ENCODE measurements at regions not wholly inside any gene's neighbourhood (a gene's known extent, or its start where the extent isn't known, plus 50 kb on each side); places are given as distances from the start of the nearest gene placed in this dataset.

DNA sequence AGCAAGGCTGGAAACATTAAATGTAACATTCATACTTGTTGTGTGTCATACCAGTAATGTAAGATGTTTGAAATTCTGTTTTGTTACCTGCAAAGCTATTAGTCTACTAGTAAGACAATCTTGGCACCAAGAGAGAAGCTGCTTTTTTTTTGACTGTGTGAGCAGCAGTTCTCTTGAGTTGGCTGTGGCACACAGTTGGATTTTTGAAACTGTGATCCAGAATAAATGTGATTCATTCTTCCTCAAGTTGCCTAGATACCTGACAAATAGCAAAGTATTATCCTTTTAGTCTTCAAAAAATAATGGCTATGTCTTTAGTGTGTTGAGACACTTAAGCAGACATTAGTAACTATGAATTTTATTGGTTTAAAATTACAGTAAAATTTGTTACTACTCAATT is 57.2 kb upstream of the HAPLN1 start:
- no peaks in the 10 kb centered on the region for H3K4me1 ChIP-seq (ENCODE audit: control extremely low read depth in 1 of 4, control insufficient read depth in 4 of 4, insufficient read depth in 4 of 4, low read length in 3 of 4)
- H3K36me3 ChIP-seq (ENCODE audit: control insufficient read depth in 4 of 4, insufficient read depth in 4 of 4, low read length in 3 of 4): no peaks in the 10 kb centered on the region
- no peaks in the 10 kb centered on the region for H3K9me3 ChIP-seq (ENCODE audit: control extremely low read depth in 1 of 5, control insufficient read depth in 4 of 5, insufficient read depth in 2 of 5, low read depth in 1 of 5, low read length in 4 of 5)
- no peaks in the 10 kb centered on the region for H3K27me3 ChIP-seq (replicated peaks in 2 of 5; ENCODE audit: control insufficient read depth in 4 of 5, insufficient read depth in 5 of 5, low read length in 4 of 5)
- CTCF ChIA-PET: no interaction called here
- POLR2A ChIA-PET: no interaction called here
- no peak overlapping the region for H3K27ac ChIP-seq (ENCODE audit: insufficient read depth in 1 of 2, low read depth in 1 of 2, low read length in 2 of 2, poor library complexity in 1 of 2, severe bottlenecking in 2 of 2)
- DNase-seq: no peak
- H3K4me3 ChIP-seq (ENCODE audit: control insufficient read depth in 1 of 7, extremely low read depth in 1 of 7, insufficient read depth in 4 of 7, low read depth in 2 of 7, low read length in 6 of 7): no peak overlapping the region

DNA sequence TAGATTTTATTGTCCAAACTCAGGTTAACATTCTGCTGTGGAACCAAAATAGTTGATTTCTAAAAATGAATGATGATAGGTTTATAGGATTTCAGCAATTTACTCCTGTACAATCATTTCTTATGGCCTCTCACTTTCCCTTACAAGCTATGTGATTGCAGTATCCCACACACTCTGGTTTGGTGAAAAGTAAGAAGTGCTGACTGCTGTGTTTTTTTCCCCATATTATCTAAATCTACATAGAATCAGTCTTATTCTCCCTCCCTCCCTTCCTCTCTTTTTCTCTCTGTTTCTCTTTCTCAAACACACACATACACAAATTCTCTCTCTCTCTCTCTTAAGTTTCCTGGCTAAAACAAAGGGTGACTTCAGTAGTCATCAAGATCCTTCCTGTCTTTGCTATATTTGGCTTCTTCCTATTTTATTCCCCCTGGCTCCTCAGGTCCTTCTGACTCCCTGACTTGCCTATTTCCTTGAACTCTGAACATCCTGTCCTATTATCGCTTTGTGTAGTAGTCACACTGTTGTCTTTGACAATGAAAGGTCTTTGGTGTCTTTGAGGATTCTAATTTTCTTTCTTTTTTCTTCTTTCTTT is 55.9 kb upstream of the HAPLN1 start:
- Histone ChIP-seq H3K4me1 (ENCODE audit: control extremely low read depth in 1 of 4, control insufficient read depth in 4 of 4, insufficient read depth in 4 of 4, low read length in 3 of 4) (no peaks in the 10 kb centered on the region), H3K27me3 (replicated peaks in 2 of 5; ENCODE audit: control insufficient read depth in 4 of 5, insufficient read depth in 5 of 5, low read length in 4 of 5) (no peaks in the 10 kb centered on the region), H3K4me3 (ENCODE audit: control insufficient read depth in 1 of 7, extremely low read depth in 1 of 7, insufficient read depth in 4 of 7, low read depth in 2 of 7, low read length in 6 of 7) (no peak overlapping the region), H3K36me3 (ENCODE audit: control insufficient read depth in 4 of 4, insufficient read depth in 4 of 4, low read length in 3 of 4) (no peaks in the 10 kb centered on the region), H3K9me3 (ENCODE audit: control extremely low read depth in 1 of 5, control insufficient read depth in 4 of 5, insufficient read depth in 2 of 5, low read depth in 1 of 5, low read length in 4 of 5) (no peaks in the 10 kb centered on the region), H3K27ac (ENCODE audit: insufficient read depth in 1 of 2, low read depth in 1 of 2, low read length in 2 of 2, poor library complexity in 1 of 2, severe bottlenecking in 2 of 2) (no peak overlapping the region)
- CTCF ChIA-PET: no interaction called here
- WGBS (ENCODE audit: insufficient coverage): no CpG with 5 or more reads among the region's 1 CpG
- POLR2A ChIA-PET: no interaction called here
- no peak for DNase-seq

Measured in common myeloid progenitor, CD34-positive (primary cell).